ENCODE measurements at regions not wholly inside any gene's neighbourhood (a gene's known extent, or its start where the extent isn't known, plus 50 kb on each side); places are given as distances from the start of the nearest gene placed in this dataset.
"Not testable (repeated sequence)": the region's sequence is repeated elsewhere in the genome, so short reads cannot be mapped to it uniquely, and the experiment has no call there.

- not testable (repeated sequence) for ATAC-seq
Observed at GRCh38 chr13:80062416-80062815, 278.5 kb downstream of the SPRY2 start.

DNA sequence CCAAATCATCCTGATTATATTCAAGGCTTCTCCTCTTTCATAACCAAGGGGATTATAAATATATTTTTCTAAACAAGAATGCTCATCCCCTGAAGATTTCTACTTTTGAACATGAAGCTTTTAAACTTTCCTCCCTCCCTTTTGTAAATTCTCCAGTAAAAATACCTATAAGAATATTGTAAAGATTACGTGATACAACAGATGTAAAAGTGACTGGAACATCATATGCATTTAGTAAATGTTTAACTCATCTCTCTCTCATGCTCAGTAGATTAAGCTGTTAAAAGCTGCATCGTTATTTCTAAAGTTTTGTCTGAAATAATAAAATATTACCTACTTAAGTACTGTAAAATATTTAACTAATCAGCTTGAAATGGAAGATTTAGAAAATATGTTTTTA is 281.1 kb downstream of the SPRY2 start:
- ATAC-seq (no peak), DNase-seq (ENCODE audit: low spot score) (no peak)
- Histone ChIP-seq H3F3A (replicated peaks; ENCODE audit: low read depth) (no peaks in the 10 kb centered on the region), H3K4me3 (no peak overlapping the region), H3K27me3 (ENCODE audit: insufficient read depth) (no peaks in the 10 kb centered on the region), H2AFZ (no peak overlapping the region), H3K36me3 (ENCODE audit: insufficient read depth) (no peaks in the 10 kb centered on the region), H3K4me2 (no peak overlapping the region), H3K4me1 (ENCODE audit: insufficient read depth) (peaks cover 8% of the 10 kb centered on the region; the same call in 1 of the 2 replicates), H3K79me2 (replicated peaks; ENCODE audit: insufficient read depth) (no peaks in the 10 kb centered on the region), H3K9me2 (ENCODE audit: insufficient read depth) (0 out of 2 replicates have a peak, but pooled peaks cover 15% of the 10 kb centered on the region), H4K20me1 (replicated peaks; ENCODE audit: insufficient read depth) (no peaks in the 10 kb centered on the region), H3K27ac (ENCODE audit: low read depth) (no peak overlapping the region)
- Mint-ChIP-seq H3K4me3 (no peak overlapping the region), H3K9me3 (peaks cover 3% of the 10 kb centered on the region; the same call in 1 of the 3 replicates), H3K27ac (no peak overlapping the region), H3K4me1 (peaks cover 8% of the 10 kb centered on the region; the same call in 2 of the 3 replicates), H3K36me3 (ENCODE audit: low read depth) (peaks cover 2% of the 10 kb centered on the region; the same call in 2 of the 3 replicates), H3K27me3 (ENCODE audit: insufficient read depth, low read depth, poor library complexity) (peaks cover 2% of the 10 kb centered on the region)
- TF ChIP-seq JUNB (IDR thresholded peaks at IDR 0.05; ENCODE audit: unreplicated experiment) (no peak), CTCF (conservative IDR thresholded peaks at IDR 0.05; ENCODE audit: low read depth in 2 of 2) (no peak), ZNF114 (CRISPR knock-in tag; IDR thresholded peaks at IDR 0.05) (no peak), EZH2phosphoT487 (IDR thresholded peaks at IDR 0.05; ENCODE audit: unreplicated experiment) (no peak), ZNF462 (CRISPR knock-in tag; IDR thresholded peaks at IDR 0.05) (no peak), NANOG (IDR thresholded peaks at IDR 0.05; ENCODE audit: borderline replicate concordance) (no peak), ETS1 (IDR thresholded peaks at IDR 0.05) (no peak)

More at GRCh38 chr13:80062416-80062815, 278.5 kb downstream of the SPRY2 start:
- H3F3A ChIP-seq (replicated peaks; ENCODE audit: low read depth); H3K4me3 Mint-ChIP-seq; H3K27ac ChIP-seq (ENCODE audit: low read depth); H3K9me3 Mint-ChIP-seq; H2AFZ ChIP-seq; H3K27me3 ChIP-seq (ENCODE audit: insufficient read depth); H3K4me2 ChIP-seq; H3K36me3 ChIP-seq (ENCODE audit: insufficient read depth); H3K4me3 ChIP-seq; H3K4me1 Mint-ChIP-seq; DNase-seq (ENCODE audit: low spot score); H3K36me3 Mint-ChIP-seq (ENCODE audit: low read depth); H4K20me1 ChIP-seq (replicated peaks; ENCODE audit: insufficient read depth); H3K4me1 ChIP-seq (ENCODE audit: insufficient read depth); H3K79me2 ChIP-seq (replicated peaks; ENCODE audit: insufficient read depth); H3K27ac Mint-ChIP-seq; H3K27me3 Mint-ChIP-seq (ENCODE audit: insufficient read depth, low read depth, poor library complexity): not testable (repeated sequence)
- 0 out of 2 replicates have a peak, but pooled peaks cover 15% of the 10 kb centered on the region for H3K9me2 ChIP-seq (ENCODE audit: insufficient read depth)

Measured in GM23338 (cell line).